ENCODE measurements at regions not wholly inside any gene's neighbourhood (a gene's known extent, or its start where the extent isn't known, plus 50 kb on each side); places are given as distances from the start of the nearest gene placed in this dataset.
"Not testable (repeated sequence)": the region's sequence is repeated elsewhere in the genome, so short reads cannot be mapped to it uniquely, and the experiment has no call there.

GRCh38 chr15:69876064-69876940 lies 221.4 kb downstream of the TLE3 start:
- DNase-seq (ENCODE audit: insufficient read length, low spot score) (no peak), FAIRE-seq (no peak)
- TF ChIP-seq CTCF (IDR thresholded peaks at IDR 0.05; ENCODE audit: insufficient read depth, missing control alignments): no peak

- FAIRE-seq; DNase-seq (ENCODE audit: insufficient read length, low spot score): not testable (repeated sequence)
Measured at GRCh38 chr15:69879963-69880362, 217.8 kb downstream of the TLE3 start.

- DNase-seq (ENCODE audit: insufficient read length, low spot score) (no peak), FAIRE-seq (no peak)
- no peak for TF ChIP-seq CTCF (IDR thresholded peaks at IDR 0.05; ENCODE audit: insufficient read depth, missing control alignments)
Measured at GRCh38 chr15:69880571-69881301, 217.0 kb downstream of the TLE3 start.

- DNase-seq (ENCODE audit: insufficient read length, low spot score): no peak
- no peak for FAIRE-seq
- TF ChIP-seq CTCF (IDR thresholded peaks at IDR 0.05; ENCODE audit: insufficient read depth, missing control alignments): no peak
Measured at GRCh38 chr15:69881302-69881670, 216.4 kb downstream of the TLE3 start.

GRCh38 chr15:69881766-69882165 lies 216.0 kb downstream of the TLE3 start:
- FAIRE-seq (no peak), DNase-seq (ENCODE audit: insufficient read length, low spot score) (no peak)
- no peak for TF ChIP-seq CTCF (IDR thresholded peaks at IDR 0.05; ENCODE audit: insufficient read depth, missing control alignments)

GRCh38 chr15:69883306-69883705 lies 214.4 kb downstream of the TLE3 start:
- no peak for FAIRE-seq
- no peak for DNase-seq (ENCODE audit: insufficient read length, low spot score)
- no peak for TF ChIP-seq CTCF (IDR thresholded peaks at IDR 0.05; ENCODE audit: insufficient read depth, missing control alignments)

- TF ChIP-seq CTCF (IDR thresholded peaks at IDR 0.05; ENCODE audit: insufficient read depth, missing control alignments): no peak
- DNase-seq (ENCODE audit: insufficient read length, low spot score) (no peak), FAIRE-seq (no peak)
Measured at GRCh38 chr15:69885173-69885955, 212.4 kb downstream of the TLE3 start.

Measured in D721Med (cell line).